NAMALWA (cell line): ENCODE measurements at regions not wholly inside any gene's neighbourhood (a gene's known extent, or its start where the extent isn't known, plus 50 kb on each side); places are given as distances from the start of the nearest gene placed in this dataset.

Experiments used
- DNase-seq: peaks from one replicate; pipeline ENCODE4 v3.0.0-alpha.2; 2015; ENCODE audit warnings: low spot score

DNA sequence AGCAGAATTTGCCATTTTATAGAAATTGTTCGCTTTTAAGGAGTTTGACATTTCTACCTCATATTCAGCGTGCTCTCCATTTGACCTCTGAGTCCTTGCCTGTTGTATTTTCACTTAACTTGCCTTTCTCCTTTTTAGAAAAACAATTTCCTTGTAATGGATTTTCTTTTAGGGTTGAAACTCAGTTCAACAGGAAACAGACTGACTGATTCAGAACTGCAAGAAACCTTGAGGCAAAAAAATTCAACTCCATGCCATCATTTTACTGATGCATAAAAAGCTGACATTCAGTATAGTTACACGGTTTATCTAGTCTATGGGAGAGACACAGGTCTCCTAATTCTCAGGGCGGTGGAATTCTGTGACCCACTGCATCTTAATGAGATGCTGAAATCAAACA, 59.8 kb downstream of the MRPS30 start:
- no peak for DNase-seq

DNA sequence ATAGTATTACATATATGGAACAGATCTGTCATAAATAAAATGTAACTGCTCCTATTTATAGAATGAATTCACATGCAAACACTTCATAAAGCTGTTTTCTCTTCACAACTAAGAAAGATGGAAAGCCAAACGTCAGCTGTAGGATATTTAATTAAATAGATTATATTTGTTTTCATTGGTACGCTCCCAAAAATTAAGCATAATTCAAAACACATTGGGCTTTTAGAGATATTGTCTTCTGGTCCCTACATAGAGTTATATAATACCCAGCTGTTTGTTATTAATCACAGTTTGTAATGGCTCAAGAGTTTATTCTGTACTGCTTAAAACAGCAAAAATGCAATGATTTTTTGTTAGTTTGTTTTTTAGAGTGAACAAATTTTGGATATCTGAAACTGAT, 61.2 kb downstream of the MRPS30 start:
- no peak for DNase-seq

DNA sequence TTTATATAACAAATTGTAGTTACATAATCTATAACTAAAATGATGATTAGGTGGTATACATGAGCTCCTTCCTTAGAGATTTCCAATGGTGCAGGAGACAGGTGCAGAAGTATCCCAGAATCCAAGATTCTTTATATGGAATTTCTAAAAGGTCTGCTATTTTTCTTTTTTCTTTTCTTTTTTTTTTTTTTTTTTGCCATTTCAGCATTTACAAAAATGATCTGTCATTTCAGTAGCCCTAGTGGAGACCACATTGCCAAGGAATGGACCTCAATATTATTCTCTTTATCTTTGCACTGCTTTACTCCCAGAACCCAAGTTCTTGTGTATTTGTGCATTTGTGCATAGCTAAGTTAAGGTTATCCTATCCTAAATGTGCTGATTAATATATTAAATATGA, 61.7 kb downstream of the MRPS30 start:
- DNase-seq: no peak

DNA sequence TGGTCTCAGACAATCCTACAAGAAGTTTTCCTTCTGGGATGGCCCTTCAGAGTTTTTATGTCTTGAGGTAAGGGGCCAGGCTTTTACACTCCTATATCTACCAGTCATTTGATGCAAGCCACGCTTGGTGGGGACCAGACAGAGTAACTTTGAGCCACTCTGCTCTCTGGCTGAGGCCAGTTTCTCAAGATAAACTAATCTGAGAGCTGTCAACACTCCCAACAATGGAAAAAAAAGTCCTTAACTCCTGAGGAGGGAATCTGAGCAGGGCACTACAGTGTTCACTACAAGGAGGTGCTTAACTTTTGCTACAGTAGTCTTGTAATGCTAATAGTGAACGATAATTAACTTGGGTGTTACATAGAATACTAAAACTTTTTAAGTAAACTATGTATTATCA, 62.7 kb downstream of the MRPS30 start:
- DNase-seq: no peak

DNA sequence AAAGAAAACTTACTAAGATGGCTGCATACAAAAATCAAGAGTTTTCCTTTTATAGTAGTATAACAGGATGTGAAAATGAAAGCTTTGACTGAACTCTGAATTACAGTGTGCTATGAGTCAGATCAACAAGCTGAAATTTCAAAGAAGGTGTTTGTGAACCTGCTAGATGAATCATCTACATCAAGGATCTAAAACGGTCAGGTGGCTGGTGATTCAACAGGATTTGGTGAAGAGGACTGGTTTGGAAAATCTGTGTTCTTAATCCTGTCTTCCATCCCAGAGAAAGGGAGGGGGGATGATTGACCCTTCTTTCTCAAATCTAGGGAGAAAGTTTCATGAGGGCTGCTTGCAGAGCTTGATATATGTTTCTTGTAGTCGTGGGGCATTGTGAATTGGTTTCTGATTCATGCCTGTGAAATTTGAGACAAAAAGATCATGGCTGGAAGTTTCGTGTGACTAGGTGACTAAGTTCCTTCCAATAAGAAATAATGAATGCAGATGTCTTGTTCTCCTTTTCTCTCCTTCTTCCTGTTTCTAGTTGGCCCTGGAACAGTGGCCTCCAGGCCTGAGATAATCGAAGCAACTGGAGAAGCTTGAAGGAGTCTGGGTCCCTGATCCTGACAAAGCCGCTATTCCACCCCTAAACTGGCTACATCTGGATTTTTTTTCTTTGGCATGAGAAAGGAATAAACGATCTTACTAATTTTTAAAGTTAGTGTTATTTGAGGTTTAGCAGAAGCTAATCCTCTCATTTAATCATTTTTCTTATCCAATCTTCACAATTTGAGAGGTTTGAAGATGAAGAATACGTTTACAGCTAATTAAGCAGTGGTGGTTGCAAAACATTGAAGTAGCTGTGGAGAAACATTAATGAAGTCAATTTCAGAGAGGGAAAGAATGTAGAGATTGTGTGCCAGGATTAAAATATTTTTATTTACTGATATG, 67.2 kb downstream of the MRPS30 start:
- DNase-seq: peak; percentile 36

DNA sequence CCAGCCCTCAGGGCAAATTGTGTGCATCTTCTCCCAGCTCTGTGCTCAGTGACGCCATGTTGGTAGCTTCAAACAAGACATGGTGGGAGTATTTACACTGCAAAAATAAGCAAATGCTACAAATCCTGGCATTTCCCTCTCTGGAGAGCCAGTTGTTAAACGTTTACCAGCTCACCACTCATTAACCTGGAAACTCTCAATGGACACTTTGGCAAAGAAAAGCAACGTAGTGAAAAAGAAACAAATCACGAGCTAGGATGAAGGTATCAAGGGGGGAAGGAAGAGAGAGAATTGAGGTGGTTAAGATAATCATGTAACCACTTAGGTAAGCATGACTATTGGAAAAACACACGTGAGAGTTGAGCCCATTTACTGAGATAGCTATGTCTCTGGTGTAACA, 72.5 kb downstream of the MRPS30 start:
- no peak for DNase-seq

DNA sequence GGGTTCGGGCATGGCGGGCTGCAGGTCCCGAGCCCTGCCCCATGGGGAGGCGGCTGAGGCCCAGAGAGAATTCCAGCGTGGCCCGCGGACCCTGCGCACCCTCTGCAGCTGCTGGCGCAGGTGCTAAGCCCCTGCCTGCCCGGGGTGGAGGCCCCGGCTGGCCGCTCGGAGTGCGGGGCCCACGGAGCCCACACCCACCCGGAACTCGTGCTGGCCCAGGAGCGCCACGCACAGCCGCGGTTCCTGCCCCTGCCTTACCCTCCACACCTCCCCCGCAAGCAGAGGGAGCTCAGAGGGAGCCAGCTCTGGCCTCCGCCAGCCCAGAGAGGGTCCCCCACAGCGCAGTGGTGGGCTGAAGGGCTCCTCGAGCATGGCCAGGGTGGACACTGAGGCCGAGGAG, 75.3 kb downstream of the MRPS30 start:
- DNase-seq: no peak

DNA sequence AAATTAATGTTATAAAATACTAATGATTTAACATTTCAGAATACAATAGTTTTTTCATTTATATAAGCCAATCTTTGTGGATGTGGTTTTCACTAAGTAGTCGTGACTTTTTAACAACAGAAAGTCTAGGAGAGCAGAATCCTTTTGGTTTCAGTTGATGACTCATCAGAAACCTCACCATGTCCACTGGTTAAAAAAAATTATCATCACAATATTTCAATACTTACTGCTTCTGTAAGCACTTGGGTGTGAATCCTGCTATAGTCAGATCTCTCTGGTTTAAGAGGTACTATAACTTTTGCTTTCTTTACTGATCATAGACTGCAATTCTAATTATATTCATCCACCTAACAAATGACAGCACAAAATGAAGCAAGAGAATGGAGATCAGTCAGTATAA, 77.2 kb downstream of the MRPS30 start:
- DNase-seq: no peak

DNA sequence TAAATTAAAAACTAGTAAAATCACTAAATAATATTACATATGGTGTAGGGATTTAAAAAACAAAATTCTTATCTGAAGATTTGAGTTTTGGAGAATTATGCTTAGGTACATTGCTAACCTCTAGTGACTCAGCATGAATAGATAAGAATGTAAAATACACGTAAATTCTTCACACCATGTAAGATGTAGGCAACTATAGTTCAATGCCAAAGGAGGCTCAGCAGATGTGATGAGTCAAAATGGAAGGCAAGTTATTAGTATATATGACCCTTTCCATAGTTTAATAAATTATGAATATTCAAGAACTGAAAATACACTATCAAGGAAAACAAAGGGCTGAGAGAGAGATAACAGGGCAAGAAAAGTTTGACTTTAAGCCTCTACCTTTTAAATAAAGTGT, 79.0 kb downstream of the MRPS30 start:
- no peak for DNase-seq

DNA sequence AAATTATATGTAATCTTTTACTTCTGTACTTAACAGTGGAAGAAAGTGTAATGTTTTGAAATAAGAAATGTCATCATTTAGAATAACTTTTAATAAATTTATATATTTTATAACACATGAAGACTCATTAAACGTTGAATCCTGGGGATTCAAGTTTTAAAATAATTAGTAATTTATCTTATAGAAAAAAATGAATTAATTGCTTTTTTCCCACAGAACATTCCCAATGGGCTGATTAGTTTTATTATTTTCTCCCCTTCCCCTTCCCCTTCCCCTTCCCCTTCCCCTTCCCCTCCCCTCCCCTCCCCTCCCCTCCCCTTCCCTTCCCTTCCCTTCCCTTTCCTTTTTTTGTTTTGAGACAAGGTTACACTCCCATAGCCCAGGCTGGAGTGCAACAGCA, 79.7 kb downstream of the MRPS30 start:
- no peak for DNase-seq

DNA sequence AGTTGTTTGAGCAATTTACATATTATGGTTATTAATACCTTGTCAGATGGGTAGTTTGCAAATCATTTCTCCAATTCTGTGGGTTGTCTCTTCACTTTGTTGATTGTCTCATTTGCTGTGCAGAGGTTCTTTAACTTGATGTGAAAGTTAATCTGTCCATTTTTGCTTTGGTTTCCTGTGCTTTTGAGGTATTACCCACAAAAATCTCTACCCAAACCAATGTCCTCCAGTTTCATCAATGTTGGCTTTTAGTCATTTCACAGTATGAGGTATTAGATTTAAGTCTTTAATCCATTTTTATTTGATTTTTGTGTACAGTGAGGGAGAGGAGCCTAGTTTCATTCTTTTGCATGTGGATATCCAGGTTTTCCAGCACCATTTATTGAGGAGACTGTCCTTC, 82.4 kb downstream of the MRPS30 start:
- no peak for DNase-seq

DNA sequence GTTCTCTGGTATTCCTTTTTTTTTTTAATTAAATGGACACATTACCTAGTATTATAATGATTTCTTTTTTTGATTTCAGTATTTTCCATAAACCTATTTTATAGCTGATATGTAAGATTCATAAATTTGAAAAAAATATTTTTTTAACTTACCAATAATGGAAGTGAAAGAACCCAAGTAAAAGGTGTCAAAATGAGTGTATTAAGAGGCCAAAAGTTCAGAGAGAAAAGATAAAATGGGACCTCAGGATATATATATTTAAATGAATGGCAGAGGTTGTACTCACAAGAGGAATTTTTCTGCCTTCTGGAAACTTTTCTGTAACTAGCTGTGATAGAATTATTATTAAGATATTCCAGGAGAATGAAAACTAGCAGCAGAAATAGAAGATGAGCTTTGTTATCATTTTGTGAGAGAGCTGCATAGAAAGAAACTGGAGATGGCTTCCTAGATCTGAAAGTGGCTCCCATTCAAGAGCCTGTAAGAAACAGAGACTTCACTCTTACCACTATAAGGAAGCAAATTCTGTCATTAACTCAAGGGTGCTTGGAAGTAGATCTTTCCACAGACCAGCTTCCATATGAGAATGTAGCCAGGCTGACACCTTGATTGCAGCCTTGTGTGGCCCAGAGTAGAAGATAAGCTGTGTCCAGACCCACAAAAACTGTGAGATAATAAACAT, 91.7 kb downstream of the MRPS30 start:
- DNase-seq: no peak

DNA sequence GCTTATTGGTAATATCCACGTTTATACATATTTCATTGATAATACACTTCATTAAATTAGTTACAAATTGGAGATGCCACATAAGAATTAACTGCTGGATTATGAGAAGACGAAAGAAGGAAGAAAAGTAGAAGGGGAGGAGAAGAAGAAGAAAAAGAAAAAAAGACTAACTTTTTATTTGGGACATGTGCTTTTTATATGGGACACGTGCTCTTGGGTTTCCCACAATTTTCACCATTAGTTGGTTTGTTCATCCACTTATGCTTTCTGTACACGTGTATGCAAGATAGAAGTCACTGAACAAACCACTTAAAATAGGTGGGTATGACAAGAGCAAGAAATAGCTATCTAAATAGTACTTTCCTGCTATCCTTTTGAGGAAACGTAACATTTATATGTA, 98.6 kb downstream of the MRPS30 start:
- no peak for DNase-seq

DNA sequence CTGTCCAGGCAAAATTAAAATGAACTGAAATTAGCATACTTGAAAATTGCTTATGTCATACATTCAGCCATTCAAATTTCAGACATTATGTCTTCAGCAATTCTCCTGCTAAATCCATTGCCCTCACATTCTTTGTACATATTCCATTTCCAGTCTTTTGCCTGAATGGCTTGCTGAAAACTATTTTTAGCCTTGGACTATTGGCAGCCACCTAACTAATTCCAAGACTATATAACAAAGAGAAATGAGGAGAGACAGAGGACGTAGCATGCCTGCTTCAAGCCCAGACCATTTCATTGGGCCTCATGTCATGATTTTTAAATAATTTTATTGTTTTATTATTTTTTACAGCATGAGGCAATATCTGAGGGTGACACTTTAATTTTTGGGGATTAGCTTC, 100.3 kb downstream of the MRPS30 start:
- DNase-seq: no peak

DNA sequence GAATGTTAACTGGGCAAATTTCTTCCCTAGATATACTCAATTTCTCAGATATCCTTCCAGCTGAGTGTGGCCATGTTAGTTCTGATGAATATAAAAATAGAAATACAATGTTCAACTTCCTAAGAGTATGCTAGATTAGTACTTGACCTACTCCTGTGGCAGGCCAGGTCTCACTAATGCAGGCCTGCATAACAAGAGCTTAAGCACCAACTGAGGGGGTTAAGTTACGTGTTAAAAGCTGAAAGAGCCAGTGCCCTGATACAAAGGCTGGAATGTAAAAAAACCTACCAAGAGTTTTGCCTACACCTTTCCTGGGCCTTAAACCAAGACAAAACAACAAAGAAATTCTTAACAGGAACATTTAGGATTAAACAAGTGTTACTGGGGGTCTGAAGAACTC, 102.8 kb downstream of the MRPS30 start:
- DNase-seq: no peak

DNA sequence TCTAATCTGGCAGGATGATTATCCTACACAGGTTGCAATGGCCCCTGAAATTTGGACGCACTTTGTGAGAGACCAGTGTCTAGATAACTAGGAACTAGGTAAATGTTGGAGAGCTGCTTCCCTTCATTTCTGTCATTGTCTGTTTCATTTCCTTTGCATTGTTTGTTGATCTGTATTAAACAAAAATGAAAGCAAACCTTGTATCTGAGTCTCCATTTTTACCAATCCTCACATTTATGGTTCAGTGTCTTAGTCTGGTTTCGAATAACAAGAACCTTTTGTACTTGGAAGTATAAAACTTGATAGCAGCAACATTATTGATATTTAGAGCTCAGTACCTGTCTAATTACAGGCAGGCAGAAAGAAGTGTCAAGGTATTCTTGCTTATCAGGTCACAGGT, 105.5 kb downstream of the MRPS30 start:
- no peak for DNase-seq

DNA sequence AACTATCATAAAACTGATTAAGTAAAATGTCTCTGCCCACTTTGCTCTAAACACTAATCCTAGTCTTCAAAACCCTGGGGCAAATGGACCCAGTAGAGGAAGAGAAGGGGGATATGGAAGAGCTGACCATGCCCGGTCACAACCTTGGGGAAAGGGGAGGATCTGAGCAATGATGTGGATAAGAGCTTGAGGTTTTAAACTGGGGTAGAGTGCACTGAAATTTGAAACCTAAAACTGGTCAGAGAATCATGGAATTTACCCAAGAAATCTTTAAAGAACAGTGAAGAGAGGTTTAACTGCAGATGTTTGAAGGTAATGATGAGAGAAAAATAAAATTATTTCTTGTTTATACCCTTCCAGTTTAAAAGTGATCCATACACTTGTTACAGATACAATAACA, 110.8 kb downstream of the MRPS30 start:
- no peak for DNase-seq

DNA sequence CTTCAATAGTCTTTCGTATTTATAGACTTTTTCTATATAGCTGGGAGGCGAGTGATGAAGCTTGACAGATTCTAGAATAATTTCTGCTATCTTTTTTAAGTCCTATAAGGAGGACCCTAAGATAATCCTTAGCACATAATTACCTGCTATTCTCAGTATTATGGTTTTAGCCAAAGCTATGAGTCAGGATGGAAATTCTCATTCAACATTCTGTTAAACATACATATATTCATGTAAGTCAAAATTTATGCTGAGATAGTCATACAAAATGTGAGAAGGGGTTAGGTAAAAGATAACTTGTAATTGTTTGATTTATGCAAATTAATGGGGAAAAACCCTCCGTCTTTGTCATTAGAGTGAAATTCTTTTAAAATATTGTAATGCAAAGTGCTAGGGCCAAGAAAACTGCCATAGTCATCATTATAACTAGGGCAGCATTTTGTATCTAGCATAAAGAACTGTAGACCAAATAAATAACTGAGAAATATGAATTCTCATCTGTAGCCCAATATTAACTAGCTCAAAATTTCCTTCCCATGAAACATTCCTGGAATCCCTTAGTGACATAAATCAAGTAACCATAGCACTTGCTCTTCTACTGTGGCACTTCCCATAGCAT, 118.5 kb downstream of the MRPS30 start:
- DNase-seq: no peak

DNA sequence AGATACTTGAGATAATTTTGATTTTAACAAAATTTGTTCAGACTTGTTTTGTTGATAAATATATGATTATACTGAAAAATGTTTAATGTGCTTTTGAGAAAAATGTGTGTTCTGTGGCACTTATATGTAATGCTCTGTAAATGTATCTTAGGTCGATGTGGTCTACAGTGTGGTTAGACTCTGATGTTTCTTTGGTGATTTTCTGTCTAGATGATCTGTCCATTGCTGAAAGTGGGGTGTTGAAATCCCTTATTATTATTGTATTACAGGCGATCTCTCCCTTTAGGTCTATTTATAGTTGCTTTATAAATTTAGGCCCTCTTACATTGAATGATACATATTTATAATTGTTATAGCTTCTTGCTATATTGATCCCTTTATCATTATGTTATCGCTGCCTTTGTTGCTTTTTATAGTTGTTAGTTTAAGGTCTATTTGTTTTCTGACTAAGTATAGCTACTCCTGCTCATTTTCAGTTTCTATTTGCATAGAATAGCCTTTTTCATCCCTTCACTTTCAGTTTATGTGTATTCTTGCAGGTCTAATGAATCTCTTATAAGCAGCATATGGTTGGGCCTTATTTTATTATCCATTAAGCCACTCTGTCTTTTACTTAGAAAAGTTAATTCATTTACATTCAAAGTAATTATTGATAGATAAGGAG, 124.3 kb downstream of the MRPS30 start:
- DNase-seq: no peak

DNA sequence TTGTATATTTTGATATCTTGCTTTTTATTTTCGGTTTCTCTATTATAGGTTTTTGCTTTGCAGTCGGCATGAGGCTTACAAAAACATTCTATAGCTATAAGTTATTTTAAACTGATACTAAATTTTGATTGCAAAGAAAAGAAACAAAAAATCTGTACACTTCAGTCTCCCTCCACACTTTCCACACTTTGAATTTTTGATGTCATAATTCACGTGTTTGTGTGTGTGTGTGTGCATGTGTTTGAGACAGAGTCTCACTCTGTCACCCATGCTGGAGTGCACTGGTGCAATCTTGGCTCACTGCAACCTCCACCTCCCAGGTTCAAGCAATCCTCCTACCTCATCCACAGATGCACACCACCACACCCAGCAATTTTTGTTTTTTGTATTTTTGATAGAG, 124.9 kb downstream of the MRPS30 start:
- DNase-seq: no peak

DNA sequence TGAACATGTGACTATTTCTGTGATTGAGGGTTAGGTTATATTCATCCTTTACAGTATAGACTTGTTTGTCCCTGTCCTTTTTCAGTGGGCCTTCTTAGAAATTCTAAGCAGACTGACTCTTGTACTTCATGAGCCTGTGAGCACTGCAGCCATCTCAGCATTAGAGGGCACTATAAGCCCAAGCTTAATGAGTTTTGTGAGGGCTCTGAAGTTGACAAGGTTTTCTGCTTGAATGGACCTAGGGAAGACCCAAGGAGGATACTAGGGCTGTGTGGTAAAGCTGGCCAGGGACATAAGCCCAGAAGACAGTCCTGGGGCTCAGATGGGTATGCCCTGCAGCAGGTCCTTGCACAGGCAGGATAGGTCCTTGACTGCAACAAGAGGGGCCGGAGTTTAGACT, 126.5 kb downstream of the MRPS30 start:
- peak; percentile 14 for DNase-seq

DNA sequence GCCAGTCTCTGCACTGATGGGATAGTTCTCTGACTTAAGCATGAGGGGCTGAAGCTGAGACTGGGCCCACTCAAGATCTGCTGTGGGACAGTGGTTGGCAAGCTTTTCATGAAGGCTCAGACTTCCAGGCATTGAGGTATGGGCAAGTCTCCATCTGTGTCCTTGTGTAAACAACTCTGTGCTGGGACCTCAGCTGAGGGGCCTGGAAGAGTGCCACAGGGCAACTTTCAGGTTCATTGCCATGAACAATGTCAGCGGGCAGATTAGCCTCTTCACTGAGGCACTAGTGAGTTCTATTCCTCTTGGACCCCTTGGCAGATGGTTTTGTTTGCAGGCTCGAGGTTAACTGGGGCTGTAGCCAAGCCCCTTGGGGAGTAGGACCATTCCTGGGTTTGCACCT, 127.1 kb downstream of the MRPS30 start:
- no peak for DNase-seq

DNA sequence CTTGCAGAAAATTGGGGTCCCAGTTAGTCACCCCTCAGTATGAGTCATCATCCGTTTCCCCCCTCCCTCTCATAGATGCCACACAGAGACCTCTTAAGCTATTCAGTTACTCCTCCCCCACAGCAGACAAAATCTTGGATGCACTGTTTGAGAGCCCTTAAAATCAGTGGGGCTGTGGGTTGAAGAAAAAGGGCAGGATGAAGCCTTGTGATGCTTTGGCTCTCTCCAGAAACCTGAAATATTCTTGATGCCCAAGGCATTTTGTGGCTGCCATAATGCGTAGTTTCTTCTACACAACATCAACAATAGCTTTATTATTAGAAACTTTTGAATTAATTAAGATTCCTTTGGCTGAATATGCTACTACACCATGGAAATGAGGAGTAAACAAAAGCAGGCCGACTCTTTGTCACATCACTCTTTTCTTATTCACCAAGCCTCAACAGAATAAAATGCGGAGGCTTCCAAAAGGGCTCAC, 133.8 kb downstream of the MRPS30 start:
- no peak for DNase-seq
